Astrocyte of the cerebellum (primary cell): ENCODE measurements at regions not wholly inside any gene's neighbourhood (a gene's known extent, or its start where the extent isn't known, plus 50 kb on each side); places are given as distances from the start of the nearest gene placed in this dataset.

ENCODE experiments used
- DNase-seq: peaks from one replicate; pipeline ENCODE4 v3.0.0-alpha.2; 2011; ENCODE audit warnings: low read depth
- H3K4me3 ChIP-seq: 2 replicates; pipeline ENCODE4 v1.5.1; 2011; ENCODE audit warnings: mild to moderate bottlenecking, low read depth, low read length, moderate library complexity
- CTCF ChIP-seq: IDR thresholded peaks from 2 replicates; pipeline ENCODE4 v1.5.1; 2012; ENCODE audit warnings: low read length, low read depth, moderate library complexity, mild to moderate bottlenecking; ENCODE audit errors: missing control alignments
- in situ Hi-C: cut with HindIII; loops from 2 replicates; pipeline ENCODE4 v1.10.0; 2017; ENCODE audit warnings: low sequenced_read_pairs

GRCh38 chr20:60085551-60086132 lies 127.4 kb downstream of the CDH26 start:
- no peak for DNase-seq
- in situ Hi-C loops = no loop called here

GRCh38 chr20:60086821-60087562 lies 128.8 kb downstream of the CDH26 start:
- no peak overlapping the region for H3K4me3 ChIP-seq
- TF ChIP-seq CTCF = no peak
- no peak for DNase-seq
- in situ Hi-C loops = no loop called here

More at GRCh38 chr20:60085551-60086132, 127.4 kb downstream of the CDH26 start:
- no peak for TF ChIP-seq CTCF
- H3K4me3 ChIP-seq = no peak overlapping the region

GRCh38 chr20:60087563-60088105 lies 129.4 kb downstream of the CDH26 start:
- in situ Hi-C loops = no loop called here
- no peak for TF ChIP-seq CTCF
- no peak overlapping the region for H3K4me3 ChIP-seq
- no peak for DNase-seq

GRCh38 chr20:60088236-60088635 lies 130.0 kb downstream of the CDH26 start:
- no peak for DNase-seq
- no peak overlapping the region for H3K4me3 ChIP-seq
- in situ Hi-C loops = no loop called here
- TF ChIP-seq CTCF = no peak

GRCh38 chr20:60090631-60091030 lies 132.4 kb downstream of the CDH26 start:
- H3K4me3 ChIP-seq = no peak overlapping the region
- in situ Hi-C loops = no loop called here
- no peak for DNase-seq
- no peak for TF ChIP-seq CTCF

- in situ Hi-C loops = no loop called here
- TF ChIP-seq CTCF = no peak
- DNase-seq = no peak
These were observed 133.1 kb downstream of the CDH26 start for GRCh38 chr20:60091305-60091704.

More at GRCh38 chr20:60091305-60091704, 133.1 kb downstream of the CDH26 start:
- H3K4me3 ChIP-seq = no peak overlapping the region
